ENCODE measurements at regions not wholly inside any gene's neighbourhood (a gene's known extent, or its start where the extent isn't known, plus 50 kb on each side); places are given as distances from the start of the nearest gene placed in this dataset.

GRCh38 chr17:33517746-33518145 lies 224.7 kb upstream of the ASIC2 start:
- no peak for DNase-seq

GRCh38 chr17:33519692-33520091 lies 226.6 kb upstream of the ASIC2 start:
- no peak for DNase-seq

- DNase-seq, result peak; percentile 2
Measured at GRCh38 chr17:33520426-33521330, 227.6 kb upstream of the ASIC2 start.

GRCh38 chr17:33521784-33522183 lies 228.7 kb upstream of the ASIC2 start:
- no peak for DNase-seq

GRCh38 chr17:33522623-33523022 lies 229.5 kb upstream of the ASIC2 start:
- no peak for DNase-seq

GRCh38 chr17:33523577-33523981 lies 230.5 kb upstream of the ASIC2 start:
- DNase-seq, result no peak

GRCh38 chr17:33525186-33525585 lies 232.1 kb upstream of the ASIC2 start:
- DNase-seq, result no peak

GRCh38 chr17:33526717-33527116 lies 233.6 kb upstream of the ASIC2 start:
- DNase-seq, result no peak

GRCh38 chr17:33527290-33527689 lies 234.2 kb upstream of the ASIC2 start:
- DNase-seq, result no peak

GRCh38 chr17:33528846-33529245 lies 235.8 kb upstream of the ASIC2 start:
- no peak for DNase-seq

GRCh38 chr17:33529816-33530215 lies 236.7 kb upstream of the ASIC2 start:
- DNase-seq, result no peak

- no peak for DNase-seq
Measured at GRCh38 chr17:33531311-33531710, 238.2 kb upstream of the ASIC2 start.

- DNase-seq, result no peak
Measured at GRCh38 chr17:33534087-33534486, 241.0 kb upstream of the ASIC2 start.

GRCh38 chr17:33545124-33545523 lies 252.0 kb upstream of the ASIC2 start:
- DNase-seq, result no peak

GRCh38 chr17:33550261-33550660 lies 257.2 kb upstream of the ASIC2 start:
- DNase-seq, result no peak

GRCh38 chr17:33551075-33551474 lies 258.0 kb upstream of the ASIC2 start:
- no peak for DNase-seq

GRCh38 chr17:33551911-33552310 lies 258.8 kb upstream of the ASIC2 start:
- no peak for DNase-seq

GRCh38 chr17:33560165-33560564 lies 267.1 kb upstream of the ASIC2 start:
- no peak for DNase-seq

GRCh38 chr17:33560871-33561270 lies 267.8 kb upstream of the ASIC2 start:
- no peak for DNase-seq

GRCh38 chr17:33561569-33562334 lies 268.7 kb upstream of the ASIC2 start:
- no peak for DNase-seq

- no peak for DNase-seq
Measured at GRCh38 chr17:33562792-33563191, 269.7 kb upstream of the ASIC2 start.

- no peak for DNase-seq
Measured at GRCh38 chr17:33564146-33564545, 271.1 kb upstream of the ASIC2 start.

GRCh38 chr17:33567223-33567622 lies 274.1 kb upstream of the ASIC2 start:
- no peak for DNase-seq

GRCh38 chr17:33572615-33573014 lies 279.5 kb upstream of the ASIC2 start:
- DNase-seq, result no peak
